GM23338 (cell line): ENCODE measurements at regions not wholly inside any gene's neighbourhood (a gene's known extent, or its start where the extent isn't known, plus 50 kb on each side); places are given as distances from the start of the nearest gene placed in this dataset.

ENCODE experiments used
- CREB1 ChIP-seq: fragments of 250-450 bp; sonication (Bioruptor Pico); IDR thresholded peaks from 2 replicates; pipeline ENCODE4 v1.5.0; 2020; ENCODE audit warnings: low read depth, mild to moderate bottlenecking, moderate library complexity
- EZH2 ChIP-seq: fragments of 200-600 bp; sonication (generic); IDR thresholded peaks from one replicate; pipeline ENCODE4 v1.8.0; 2017; ENCODE audit warnings: antibody characterized with exemption, mild to moderate bottlenecking, low read depth; ENCODE audit not compliant: unreplicated experiment
- EZH2phosphoT487 ChIP-seq: fragments of 200-600 bp; sonication (generic); IDR thresholded peaks from one replicate; pipeline ENCODE4 v1.8.1; 2018; ENCODE audit warnings: antibody characterized with exemption; ENCODE audit not compliant: unreplicated experiment
- JUNB ChIP-seq: IDR thresholded peaks from one replicate; pipeline ENCODE4 v1.6.1; 2016; ENCODE audit warnings: antibody characterized with exemption; ENCODE audit not compliant: unreplicated experiment
- NANOG ChIP-seq: IDR thresholded peaks from 2 replicates; pipeline ENCODE4 v1.6.1; 2016; ENCODE audit warnings: antibody characterized with exemption, borderline replicate concordance
- POLR2AphosphoS5 ChIP-seq: IDR thresholded peaks from 2 replicates; pipeline ENCODE4 v1.6.1; 2016; ENCODE audit warnings: antibody characterized with exemption, low read depth
- ZNF114 ChIP-seq: fragments of 250-450 bp; sonication (Bioruptor Pico); IDR thresholded peaks from 2 replicates; pipeline ENCODE4 v1.5.0; 2020; ENCODE audit warnings: mild to moderate bottlenecking, moderate library complexity
- ZNF331 ChIP-seq: fragments of 250-450 bp; sonication (Bioruptor Pico); IDR thresholded peaks from 2 replicates; pipeline ENCODE4 v1.5.0; 2020; ENCODE audit warnings: low read depth, mild to moderate bottlenecking, moderate library complexity
- TF ChIP-seq, protein P1 (sequence below), 2 experiments: fragments of 200-600 bp in 1 of 2; sonication (generic) in 1 of 2; conservative IDR thresholded peaks; 2 replicates each; pipeline versions ENCODE4 v1.5.1 to v1.6.1; 2016 to 2017; ENCODE audit warnings: antibody characterized with exemption in 2 of 2, low read depth in 2 of 2, mild to moderate bottlenecking in 2 of 2, moderate library complexity in 1 of 2
- TF ChIP-seq, protein P2 (sequence below): IDR thresholded peaks from one replicate; pipeline ENCODE4 v1.6.1; 2018; ENCODE audit warnings: antibody characterized with exemption; ENCODE audit not compliant: unreplicated experiment

DNA sequence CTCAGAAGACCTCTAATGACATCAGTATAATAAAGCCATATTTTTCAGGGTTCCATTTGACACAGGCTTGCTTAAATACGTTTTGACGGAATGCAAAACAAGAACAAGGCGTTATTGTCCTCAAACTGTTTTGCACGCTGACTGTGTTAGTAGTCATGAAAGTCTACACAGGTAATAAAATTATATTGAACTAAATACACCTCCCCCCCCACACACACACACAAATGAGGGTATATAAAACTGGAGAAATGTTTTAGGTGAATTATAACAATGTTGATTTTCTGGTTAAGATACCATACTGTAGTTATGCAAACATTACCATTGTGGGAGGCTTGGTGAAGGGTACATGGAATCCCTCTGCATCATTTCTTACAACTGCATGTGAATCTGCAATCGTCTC, 257.1 kb upstream of the ARRDC4 start:
- TF ChIP-seq EZH2 (no peak), POLR2AphosphoS5 (no peak), JUNB (no peak), ZNF331 (CRISPR knock-in tag) (no peak), EZH2phosphoT487 (no peak), CREB1 (no peak), NANOG (no peak), ZNF114 (no peak)
- TF ChIP-seq, protein P1, sequence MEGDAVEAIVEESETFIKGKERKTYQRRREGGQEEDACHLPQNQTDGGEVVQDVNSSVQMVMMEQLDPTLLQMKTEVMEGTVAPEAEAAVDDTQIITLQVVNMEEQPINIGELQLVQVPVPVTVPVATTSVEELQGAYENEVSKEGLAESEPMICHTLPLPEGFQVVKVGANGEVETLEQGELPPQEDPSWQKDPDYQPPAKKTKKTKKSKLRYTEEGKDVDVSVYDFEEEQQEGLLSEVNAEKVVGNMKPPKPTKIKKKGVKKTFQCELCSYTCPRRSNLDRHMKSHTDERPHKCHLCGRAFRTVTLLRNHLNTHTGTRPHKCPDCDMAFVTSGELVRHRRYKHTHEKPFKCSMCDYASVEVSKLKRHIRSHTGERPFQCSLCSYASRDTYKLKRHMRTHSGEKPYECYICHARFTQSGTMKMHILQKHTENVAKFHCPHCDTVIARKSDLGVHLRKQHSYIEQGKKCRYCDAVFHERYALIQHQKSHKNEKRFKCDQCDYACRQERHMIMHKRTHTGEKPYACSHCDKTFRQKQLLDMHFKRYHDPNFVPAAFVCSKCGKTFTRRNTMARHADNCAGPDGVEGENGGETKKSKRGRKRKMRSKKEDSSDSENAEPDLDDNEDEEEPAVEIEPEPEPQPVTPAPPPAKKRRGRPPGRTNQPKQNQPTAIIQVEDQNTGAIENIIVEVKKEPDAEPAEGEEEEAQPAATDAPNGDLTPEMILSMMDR (conservative IDR thresholded peaks at IDR 0.05; ENCODE audit: low read depth in 2 of 2), result no peak
- TF ChIP-seq, protein P2, sequence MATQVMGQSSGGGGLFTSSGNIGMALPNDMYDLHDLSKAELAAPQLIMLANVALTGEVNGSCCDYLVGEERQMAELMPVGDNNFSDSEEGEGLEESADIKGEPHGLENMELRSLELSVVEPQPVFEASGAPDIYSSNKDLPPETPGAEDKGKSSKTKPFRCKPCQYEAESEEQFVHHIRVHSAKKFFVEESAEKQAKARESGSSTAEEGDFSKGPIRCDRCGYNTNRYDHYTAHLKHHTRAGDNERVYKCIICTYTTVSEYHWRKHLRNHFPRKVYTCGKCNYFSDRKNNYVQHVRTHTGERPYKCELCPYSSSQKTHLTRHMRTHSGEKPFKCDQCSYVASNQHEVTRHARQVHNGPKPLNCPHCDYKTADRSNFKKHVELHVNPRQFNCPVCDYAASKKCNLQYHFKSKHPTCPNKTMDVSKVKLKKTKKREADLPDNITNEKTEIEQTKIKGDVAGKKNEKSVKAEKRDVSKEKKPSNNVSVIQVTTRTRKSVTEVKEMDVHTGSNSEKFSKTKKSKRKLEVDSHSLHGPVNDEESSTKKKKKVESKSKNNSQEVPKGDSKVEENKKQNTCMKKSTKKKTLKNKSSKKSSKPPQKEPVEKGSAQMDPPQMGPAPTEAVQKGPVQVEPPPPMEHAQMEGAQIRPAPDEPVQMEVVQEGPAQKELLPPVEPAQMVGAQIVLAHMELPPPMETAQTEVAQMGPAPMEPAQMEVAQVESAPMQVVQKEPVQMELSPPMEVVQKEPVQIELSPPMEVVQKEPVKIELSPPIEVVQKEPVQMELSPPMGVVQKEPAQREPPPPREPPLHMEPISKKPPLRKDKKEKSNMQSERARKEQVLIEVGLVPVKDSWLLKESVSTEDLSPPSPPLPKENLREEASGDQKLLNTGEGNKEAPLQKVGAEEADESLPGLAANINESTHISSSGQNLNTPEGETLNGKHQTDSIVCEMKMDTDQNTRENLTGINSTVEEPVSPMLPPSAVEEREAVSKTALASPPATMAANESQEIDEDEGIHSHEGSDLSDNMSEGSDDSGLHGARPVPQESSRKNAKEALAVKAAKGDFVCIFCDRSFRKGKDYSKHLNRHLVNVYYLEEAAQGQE, result no peak
